ENCODE measurements at regions not wholly inside any gene's neighbourhood (a gene's known extent, or its start where the extent isn't known, plus 50 kb on each side); places are given as distances from the start of the nearest gene placed in this dataset.
A peak's percentile ranks its signal among the peaks of the same experiment; 100 is the strongest.

DNA sequence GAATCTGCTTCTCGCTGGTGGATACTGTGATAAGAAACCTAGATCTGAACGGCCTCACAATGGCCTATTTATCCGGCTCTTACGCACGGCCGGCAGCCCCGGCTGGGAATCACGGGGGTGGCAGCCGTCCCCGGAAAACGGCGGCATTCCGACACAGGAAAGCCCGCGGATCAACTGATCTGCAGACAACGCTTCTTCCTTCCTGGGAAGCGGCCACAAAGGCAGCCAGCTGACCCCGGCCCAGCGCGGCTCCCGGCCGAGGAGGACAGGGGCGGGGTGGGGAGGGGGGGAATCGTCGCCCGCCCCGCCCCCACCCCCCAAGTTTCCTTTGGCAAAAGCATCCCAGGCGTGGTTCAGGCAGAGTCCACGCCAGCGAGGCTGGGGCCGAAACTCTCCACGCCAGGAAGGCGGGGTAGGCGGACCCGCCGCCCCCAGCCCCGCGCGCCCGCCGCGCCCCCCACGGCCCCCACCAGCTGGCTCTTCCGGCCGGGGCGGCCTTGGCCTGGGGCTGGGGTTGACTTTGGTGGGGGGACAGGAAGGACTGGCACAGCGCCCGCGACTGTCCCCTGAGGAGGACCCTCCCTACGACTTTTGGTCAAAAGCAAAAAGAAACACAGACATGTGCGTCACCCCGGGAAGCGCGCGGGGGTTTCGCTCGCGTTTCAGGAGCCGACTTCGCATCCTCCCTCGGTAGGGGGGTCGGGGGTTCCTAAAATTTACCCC is 247.7 kb upstream of the ANKRD55 start:
- no peak for TF ChIP-seq GATA3 (IDR thresholded peaks at IDR 0.05; ENCODE audit: low read depth, low read length)
- peak; percentile 53; the same call in 1 of the 2 replicates for TF ChIP-seq GATA2 (IDR thresholded peaks at IDR 0.05; ENCODE audit: low read depth, low read length)

Measured in SH-SY5Y (cell line).